ENCODE measurements at regions not wholly inside any gene's neighbourhood (a gene's known extent, or its start where the extent isn't known, plus 50 kb on each side); places are given as distances from the start of the nearest gene placed in this dataset.

- 83 to 96% (median 94%) methylated on average over 2 of the region's 2 CpGs for WGBS, 4 donors
- Histone ChIP-seq H3K4me3 (no peak overlapping the region), H3K9me3 (no peaks in the 10 kb centered on the region), H3K4me1 (no peaks in the 10 kb centered on the region), H3K27me3 (peaks cover 0 to 4% (median 0%) of the 10 kb centered on the region in 9 donors), H3K27ac (no peak overlapping the region), H3K36me3 (no peaks in the 10 kb centered on the region)
- TF ChIP-seq CTCF (IDR thresholded peaks at IDR 0.05) (no peak), POLR2A (IDR thresholded peaks at IDR 0.05) (no peak)
- ATAC-seq (no peak), DNase-seq (no peak)
- intact Hi-C loops (cut with DNase I) = no loop called here
Measured at GRCh38 chr12:89029961-89030360, 322.3 kb downstream of the DUSP6 start.

- H3K9me3 ChIP-seq = peaks cover 0 to 3% (median 0%) of the 10 kb centered on the region in 12 donors
- ATAC-seq (no peak), DNase-seq (no peak)
- 82 to 87% (median 85%) methylated on average over 4 of the region's 4 CpGs for WGBS, 4 donors
- H3K4me3 ChIP-seq = no peak overlapping the region
- no peak for TF ChIP-seq CTCF (IDR thresholded peaks at IDR 0.05)
- TF ChIP-seq POLR2A (IDR thresholded peaks at IDR 0.05) = no peak
- peaks cover 0 to 4% (median 0%) of the 10 kb centered on the region in 12 donors for H3K4me1 ChIP-seq
- H3K27me3 ChIP-seq = peaks cover 0 to 4% (median 0%) of the 10 kb centered on the region in 9 donors
- H3K36me3 ChIP-seq = no peaks in the 10 kb centered on the region
- no peak overlapping the region for H3K27ac ChIP-seq
- intact Hi-C loops (cut with DNase I) = no loop called here
Measured at GRCh38 chr12:89024580-89024979, 327.7 kb downstream of the DUSP6 start.

GRCh38 chr12:89023936-89024335, 328.4 kb downstream of the DUSP6 start:
- DNase-seq = no peak
- Histone ChIP-seq H3K4me3 (no peak overlapping the region), H3K27ac (no peak overlapping the region), H3K27me3 (peaks cover 0 to 4% (median 0%) of the 10 kb centered on the region in 9 donors), H3K9me3 (peaks cover 0 to 3% (median 0%) of the 10 kb centered on the region in 12 donors), H3K36me3 (no peaks in the 10 kb centered on the region), H3K4me1 (peaks cover 0 to 8% (median 1%) of the 10 kb centered on the region in 12 donors)
- ATAC-seq = no peak
- TF ChIP-seq POLR2A (IDR thresholded peaks at IDR 0.05) = no peak
- no peak for TF ChIP-seq CTCF (IDR thresholded peaks at IDR 0.05)
- intact Hi-C loops (cut with DNase I) = no loop called here
- 77 to 87% (median 82%) methylated on average over 2 of the region's 2 CpGs for WGBS, 4 donors

DNA sequence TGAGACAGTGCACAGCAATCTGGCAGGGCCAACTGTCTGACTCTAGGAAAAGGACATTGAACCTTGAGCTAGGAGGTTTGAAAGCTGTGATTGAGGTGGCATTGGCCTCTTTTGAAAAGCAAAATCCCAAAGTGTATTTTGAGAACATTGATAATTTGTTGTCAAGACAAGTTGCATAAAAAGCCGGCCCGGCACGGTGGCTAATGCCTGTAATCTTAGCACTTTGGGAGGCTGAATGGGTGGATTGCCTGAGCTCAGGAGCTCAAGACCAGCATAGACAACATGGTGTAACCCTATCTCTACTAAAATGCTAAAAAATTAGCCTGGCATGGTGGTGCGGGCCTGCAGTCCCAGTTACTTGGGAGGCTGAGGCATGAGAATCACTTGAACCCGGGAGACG, 331.6 kb downstream of the DUSP6 start:
- H3K36me3 ChIP-seq = no peaks in the 10 kb centered on the region
- DNase-seq (no peak), ATAC-seq (no peak)
- no peak overlapping the region for H3K4me3 ChIP-seq
- H3K27ac ChIP-seq = no peak overlapping the region
- H3K27me3 ChIP-seq = peaks cover 0 to 4% (median 0%) of the 10 kb centered on the region in 9 donors
- no peak for TF ChIP-seq CTCF (IDR thresholded peaks at IDR 0.05)
- TF ChIP-seq POLR2A (IDR thresholded peaks at IDR 0.05) = no peak
- WGBS, 4 donors = 97 to 99% (median 98%) methylated on average over 6 of the region's 6 CpGs
- intact Hi-C loops (cut with DNase I) = no loop called here
- H3K9me3 ChIP-seq = peaks cover 0 to 3% (median 0%) of the 10 kb centered on the region in 12 donors
- peaks cover 0 to 10% (median 5%) of the 10 kb centered on the region in 12 donors for H3K4me1 ChIP-seq

All from heart left ventricle (tissue), 16 donors.